GM13977 (cell line): ENCODE measurements at regions not wholly inside any gene's neighbourhood (a gene's known extent, or its start where the extent isn't known, plus 50 kb on each side); places are given as distances from the start of the nearest gene placed in this dataset.

ENCODE experiments used
- DNase-seq: peaks from one replicate; pipeline ENCODE4 v3.0.0; 2012; ENCODE audit warnings: low spot score
- CTCF ChIP-seq: IDR thresholded peaks from 2 replicates; pipeline ENCODE4 v1.5.1; 2012; ENCODE audit warnings: mild to moderate bottlenecking, control low read depth; ENCODE audit not compliant: insufficient read depth; ENCODE audit errors: extremely low read depth, missing control alignments
- in situ Hi-C: fragments of 300-500 bp; cut with MboI; formaldehyde crosslinking; loops from one replicate; pipeline ENCODE4 v1.12.0; 2022; ENCODE audit warnings: low sequenced_read_pairs, low pct_unique_long_range_greater_than_20kb, mixed read lengths, inconsistent platforms; ENCODE audit not compliant: unreplicated experiment

- DNase-seq: no peak
- in situ Hi-C loops: no loop called here
- no peak for TF ChIP-seq CTCF
Measured at GRCh38 chr4:166460769-166461550, 587.9 kb downstream of the TLL1 start.

- in situ Hi-C loops: no loop called here
- TF ChIP-seq CTCF: no peak
- DNase-seq: no peak
Measured at GRCh38 chr4:166481055-166481454, 608.0 kb downstream of the TLL1 start.

- TF ChIP-seq CTCF: no peak
- in situ Hi-C loops: no loop called here
- no peak for DNase-seq
Measured at GRCh38 chr4:166481739-166482138, 608.7 kb downstream of the TLL1 start.

GRCh38 chr4:166482758-166483157 is 609.7 kb downstream of the TLL1 start:
- no peak for TF ChIP-seq CTCF
- DNase-seq: no peak
- in situ Hi-C loops: no loop called here

- in situ Hi-C loops: no loop called here
- DNase-seq: no peak
- no peak for TF ChIP-seq CTCF
Measured at GRCh38 chr4:166491635-166492034, 618.6 kb downstream of the TLL1 start.

GRCh38 chr4:166493924-166494345 is 620.9 kb downstream of the TLL1 start:
- no peak for DNase-seq
- in situ Hi-C loops: no loop called here
- no peak for TF ChIP-seq CTCF
